ENCODE measurements at regions not wholly inside any gene's neighbourhood (a gene's known extent, or its start where the extent isn't known, plus 50 kb on each side); places are given as distances from the start of the nearest gene placed in this dataset.
A peak's percentile ranks its signal among the peaks of the same experiment; 100 is the strongest.
"Not testable (repeated sequence)": the region's sequence is repeated elsewhere in the genome, so short reads cannot be mapped to it uniquely, and the experiment has no call there.

GRCh38 chr14:30267141-30267540, 291.8 kb upstream of the G2E3 start:
- DNase-seq (ENCODE audit: low read depth) = no peak

GRCh38 chr14:30270200-30271161, 288.5 kb upstream of the G2E3 start:
- DNase-seq (ENCODE audit: low read depth) = peak; percentile 36

GRCh38 chr14:30271811-30272323, 287.1 kb upstream of the G2E3 start:
- DNase-seq (ENCODE audit: low read depth) = no peak

DNA sequence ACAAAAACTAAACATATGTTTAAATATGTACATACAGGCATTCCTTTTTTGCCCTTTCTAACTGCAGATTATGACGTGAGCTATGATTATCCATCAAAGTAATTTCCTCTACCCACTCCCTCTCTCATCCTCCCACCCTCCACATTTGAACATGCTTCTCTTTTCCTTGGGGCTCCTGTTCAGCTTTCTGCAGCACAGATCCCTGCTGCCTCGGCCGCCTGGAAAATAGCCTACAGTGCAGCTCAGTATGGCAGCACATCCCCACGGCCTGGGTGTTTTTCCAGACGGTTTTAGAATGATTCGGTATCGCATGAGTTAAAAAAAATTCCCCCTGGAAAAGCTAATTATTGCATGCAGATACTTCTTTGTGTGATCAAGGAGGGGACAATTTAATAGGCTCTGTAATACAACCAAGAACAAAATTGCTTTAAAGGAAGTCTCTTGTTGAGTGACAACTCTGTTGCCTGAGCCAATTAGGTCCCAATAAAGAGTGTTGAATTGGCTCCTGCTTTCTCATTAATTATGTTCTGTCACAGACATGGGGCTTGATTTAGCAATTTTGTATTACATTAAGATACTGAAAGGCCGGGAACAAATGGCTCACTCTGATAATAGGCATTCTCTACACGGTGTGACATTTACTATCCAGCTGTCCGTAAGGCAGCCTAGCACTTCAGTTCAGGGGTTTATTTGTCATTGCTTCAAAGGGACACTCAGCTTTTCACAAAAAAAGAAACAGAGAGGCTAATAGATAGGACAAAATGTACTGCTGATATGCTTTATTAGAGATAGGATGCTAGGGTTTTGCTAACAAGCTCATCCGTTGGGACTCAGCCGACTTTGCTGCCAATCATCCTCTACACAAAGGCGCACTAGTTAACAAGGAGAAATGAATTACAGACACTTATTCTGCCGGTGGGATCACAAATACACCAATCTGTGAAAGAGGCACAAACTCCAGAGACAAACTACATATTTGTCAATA, 285.8 kb upstream of the G2E3 start:
- no peak for DNase-seq (ENCODE audit: low read depth)

- no peak for DNase-seq (ENCODE audit: low read depth)
Observed at GRCh38 chr14:30275604-30276003, 283.4 kb upstream of the G2E3 start.

DNA sequence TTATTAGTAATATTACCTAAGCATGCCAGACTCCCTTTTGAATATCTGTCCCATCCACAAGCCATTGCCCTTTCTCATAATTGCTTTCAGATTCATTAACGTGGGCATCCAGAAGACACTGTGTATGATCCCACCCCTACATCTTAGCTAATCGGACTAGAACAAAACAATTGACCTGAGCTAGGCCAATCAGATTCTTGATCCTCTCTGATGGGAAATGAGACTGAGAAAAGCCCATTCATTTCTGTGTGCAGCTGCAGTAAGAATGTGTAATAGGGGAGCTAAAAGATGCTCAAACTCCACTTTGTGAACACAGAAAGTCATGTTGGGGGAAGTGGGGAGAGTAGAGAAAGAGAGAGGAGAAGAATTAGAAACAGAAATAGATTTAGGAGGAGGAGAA, 281.7 kb upstream of the G2E3 start:
- DNase-seq (ENCODE audit: low read depth) = no peak

GRCh38 chr14:30278856-30279255, 280.1 kb upstream of the G2E3 start:
- not testable (repeated sequence) for DNase-seq (ENCODE audit: low read depth)

DNA sequence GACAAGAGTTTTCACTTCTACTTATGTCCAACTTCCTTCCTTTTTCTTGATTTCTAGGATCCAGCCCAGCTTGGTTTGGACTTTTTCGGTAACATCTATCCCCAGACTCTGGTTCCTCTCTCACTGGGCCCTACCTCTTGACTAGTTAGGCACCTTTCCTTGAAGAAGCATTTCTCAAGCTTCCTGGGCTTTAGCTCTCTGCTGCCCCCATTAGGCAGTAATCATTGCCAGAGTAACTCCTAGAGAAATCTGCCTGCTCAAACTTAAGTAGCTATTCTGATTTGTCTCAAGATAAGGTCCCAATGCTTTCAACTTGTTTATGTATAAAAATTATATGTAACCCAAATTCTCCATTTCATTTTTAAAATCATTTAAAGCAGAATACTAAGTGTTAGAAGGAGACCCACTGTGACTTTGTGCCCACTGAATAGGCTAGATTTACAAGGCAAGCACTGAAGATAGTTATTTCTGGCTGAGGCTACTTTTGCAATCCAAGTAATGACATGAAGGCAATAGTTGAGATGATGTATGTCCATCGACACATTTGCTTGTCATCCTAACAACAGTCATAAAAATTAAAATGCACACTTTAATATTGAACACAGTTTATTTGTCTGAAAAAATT, 275.0 kb upstream of the G2E3 start:
- DNase-seq (ENCODE audit: low read depth) = no peak

- DNase-seq (ENCODE audit: low read depth) = no peak
Observed at GRCh38 chr14:30284808-30285207, 274.1 kb upstream of the G2E3 start.

- DNase-seq (ENCODE audit: low read depth) = no peak
Observed at GRCh38 chr14:30287579-30288445, 271.1 kb upstream of the G2E3 start.

DNA sequence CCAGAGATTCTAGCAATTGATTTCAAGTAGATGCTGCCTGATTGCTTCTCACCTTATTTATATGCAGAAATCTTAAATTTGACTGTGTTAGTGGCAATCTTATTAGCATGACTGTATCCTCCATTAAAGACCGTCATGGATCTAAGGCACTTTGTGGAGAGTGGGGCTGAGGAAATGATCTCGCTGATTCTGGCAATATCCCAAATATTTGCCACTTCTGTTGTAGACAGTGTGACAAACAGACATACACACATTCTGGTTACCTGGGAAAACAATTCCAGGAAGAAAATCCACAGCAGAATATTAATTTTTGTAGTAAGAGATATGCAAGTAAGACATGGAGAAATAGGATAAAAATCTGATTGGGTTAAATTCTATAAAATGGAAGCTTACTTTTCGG, 269.0 kb upstream of the G2E3 start:
- no peak for DNase-seq (ENCODE audit: low read depth)

GRCh38 chr14:30291216-30291615, 267.7 kb upstream of the G2E3 start:
- DNase-seq (ENCODE audit: low read depth) = no peak

GRCh38 chr14:30292541-30292940, 266.4 kb upstream of the G2E3 start:
- DNase-seq (ENCODE audit: low read depth) = no peak

GRCh38 chr14:30295980-30296379, 263.0 kb upstream of the G2E3 start:
- no peak for DNase-seq (ENCODE audit: low read depth)

GRCh38 chr14:30296931-30297405, 262.0 kb upstream of the G2E3 start:
- DNase-seq (ENCODE audit: low read depth) = no peak

- DNase-seq (ENCODE audit: low read depth) = no peak
Observed at GRCh38 chr14:30297876-30298795, 260.8 kb upstream of the G2E3 start.

DNA sequence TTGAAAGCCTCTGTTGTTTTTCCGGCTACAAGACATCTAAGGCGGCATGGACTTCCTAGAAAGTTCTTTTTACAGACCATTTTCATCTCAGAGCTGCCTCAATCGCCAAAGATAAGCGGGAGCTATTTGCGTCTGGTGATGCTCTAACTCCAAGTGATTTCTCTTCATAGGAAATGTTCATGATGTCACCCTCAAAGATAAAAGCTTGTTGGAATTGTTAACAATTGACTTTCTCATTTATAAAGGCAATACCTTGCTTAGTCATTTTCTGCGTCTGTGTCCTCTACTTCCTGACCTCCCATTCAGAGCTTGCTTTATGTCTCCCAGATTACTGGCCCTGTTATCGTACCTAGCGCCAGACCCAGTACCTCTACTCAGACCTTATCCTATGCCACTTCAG, 259.0 kb upstream of the G2E3 start:
- no peak for DNase-seq (ENCODE audit: low read depth)

GRCh38 chr14:30303350-30303749, 255.6 kb upstream of the G2E3 start:
- DNase-seq (ENCODE audit: low read depth) = no peak

DNA sequence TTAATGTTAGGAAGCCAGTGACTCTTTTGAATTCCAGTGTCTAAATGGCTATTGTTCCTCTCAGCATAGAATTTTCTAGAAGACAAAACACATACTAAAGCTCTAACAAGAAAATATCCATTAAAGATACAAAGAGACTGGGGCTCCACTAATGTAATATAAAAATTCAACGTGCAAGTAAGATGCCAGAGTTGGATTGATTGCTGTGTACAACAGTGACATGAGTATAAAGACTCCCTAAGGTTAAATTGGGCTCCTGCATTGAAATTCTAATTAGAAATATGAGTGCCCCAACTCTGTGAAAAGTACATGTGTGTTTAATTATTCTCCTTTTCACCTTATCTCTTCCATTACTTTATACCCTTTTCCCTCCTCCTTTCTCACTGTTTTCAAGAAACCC, 253.6 kb upstream of the G2E3 start:
- no peak for DNase-seq (ENCODE audit: low read depth)

DNA sequence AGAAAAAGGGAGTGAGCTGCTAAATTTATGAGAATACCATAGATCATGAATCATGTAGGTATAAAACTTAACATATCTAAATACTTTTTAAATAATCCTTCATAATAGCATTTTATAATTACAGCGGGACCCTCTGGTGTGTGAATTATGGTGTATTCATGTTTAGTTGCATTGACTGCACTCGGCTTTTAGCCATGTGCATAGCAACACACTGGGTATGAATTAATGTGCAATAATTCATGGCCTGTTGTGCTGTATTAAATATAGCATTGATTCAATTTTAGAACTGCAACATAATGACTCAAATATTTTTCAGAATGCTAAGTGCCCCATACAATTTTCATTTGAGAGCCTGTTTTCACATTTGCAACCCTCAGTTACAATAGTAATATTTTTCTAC, 249.6 kb upstream of the G2E3 start:
- DNase-seq (ENCODE audit: low read depth) = no peak
